ENCODE measurements at regions not wholly inside any gene's neighbourhood (a gene's known extent, or its start where the extent isn't known, plus 50 kb on each side); places are given as distances from the start of the nearest gene placed in this dataset.

- ATAC-seq (no peak), DNase-seq (ENCODE audit: low read depth, low spot score) (no peak)
- BruUV-seq (replicated peaks) = no TSS peak
- ChIA-PET CTCF (no interaction called here), POLR2A (no interaction called here)
- no peaks in the 10 kb centered on the region for H3K36me3 ChIP-seq (ENCODE audit: control insufficient read depth, insufficient read depth, low read length)
- H3K4me1 ChIP-seq (ENCODE audit: control insufficient read depth, insufficient read depth, low read length) = no peaks in the 10 kb centered on the region
- in situ Hi-C loops (cut with HindIII; ENCODE audit: low pct_unique_long_range_greater_than_20kb, low sequenced_read_pairs) (no loop called here), intact Hi-C loops (cut with micrococcal nuclease; ENCODE audit: unreplicated experiment) (no loop called here)
- no peak overlapping the region for H3K27ac ChIP-seq (ENCODE audit: low read length)
- TF ChIP-seq TCF7L2 (IDR thresholded peaks at IDR 0.05; ENCODE audit: low read depth, low read length) (no peak), CTCF (IDR thresholded peaks at IDR 0.05) (no peak), SIN3A (IDR thresholded peaks at IDR 0.05; ENCODE audit: borderline replicate concordance, insufficient read depth, low read depth, low read length) (no peak), REST (IDR thresholded peaks at IDR 0.05; ENCODE audit: insufficient read depth in 1 of 2, low read depth in 2 of 2, low read length in 1 of 2) (no peak), POLR2AphosphoS5 (IDR thresholded peaks at IDR 0.05; ENCODE audit: low read depth, low read length) (no peak)
- no peak overlapping the region for H3K4me3 ChIP-seq (ENCODE audit: low read depth in 2 of 2, low read length in 2 of 2)
- H3K27me3 ChIP-seq (ENCODE audit: control insufficient read depth, insufficient read depth, low read length) = no peaks in the 10 kb centered on the region
- H3K9me3 ChIP-seq (ENCODE audit: control insufficient read depth, insufficient read depth, low read depth, low read length) = no peaks in the 10 kb centered on the region
Measured at GRCh38 chr9:103709366-103709765, 384.7 kb upstream of the SMC2 start.

- Histone ChIP-seq H3K36me3 (ENCODE audit: control insufficient read depth, insufficient read depth, low read length) (no peaks in the 10 kb centered on the region), H3K9me3 (ENCODE audit: control insufficient read depth, insufficient read depth, low read depth, low read length) (no peaks in the 10 kb centered on the region), H3K4me3 (ENCODE audit: low read depth in 2 of 2, low read length in 2 of 2) (no peak overlapping the region), H3K27me3 (ENCODE audit: control insufficient read depth, insufficient read depth, low read length) (no peaks in the 10 kb centered on the region), H3K27ac (ENCODE audit: low read length) (no peak overlapping the region), H3K4me1 (ENCODE audit: control insufficient read depth, insufficient read depth, low read length) (no peaks in the 10 kb centered on the region)
- POLR2A ChIA-PET = no interaction called here
- ATAC-seq (no peak), DNase-seq (ENCODE audit: low read depth, low spot score) (no peak)
- CTCF ChIA-PET = no interaction called here
- no peak for TF ChIP-seq SIN3A (IDR thresholded peaks at IDR 0.05; ENCODE audit: borderline replicate concordance, insufficient read depth, low read depth, low read length)
- TF ChIP-seq POLR2AphosphoS5 (IDR thresholded peaks at IDR 0.05; ENCODE audit: low read depth, low read length) = no peak
- TF ChIP-seq TCF7L2 (IDR thresholded peaks at IDR 0.05; ENCODE audit: low read depth, low read length) = no peak
- TF ChIP-seq REST (IDR thresholded peaks at IDR 0.05; ENCODE audit: insufficient read depth in 1 of 2, low read depth in 2 of 2, low read length in 1 of 2) = no peak
- TF ChIP-seq CTCF (IDR thresholded peaks at IDR 0.05) = no peak
- intact Hi-C loops (cut with micrococcal nuclease; ENCODE audit: unreplicated experiment) = no loop called here
- BruUV-seq (replicated peaks) = no TSS peak
- in situ Hi-C loops (cut with HindIII; ENCODE audit: low pct_unique_long_range_greater_than_20kb, low sequenced_read_pairs) = no loop called here
Measured at GRCh38 chr9:103713631-103714030, 380.5 kb upstream of the SMC2 start.
